ENCODE measurements at regions not wholly inside any gene's neighbourhood (a gene's known extent, or its start where the extent isn't known, plus 50 kb on each side); places are given as distances from the start of the nearest gene placed in this dataset.
"Not testable (repeated sequence)": the region's sequence is repeated elsewhere in the genome, so short reads cannot be mapped to it uniquely, and the experiment has no call there.

DNA sequence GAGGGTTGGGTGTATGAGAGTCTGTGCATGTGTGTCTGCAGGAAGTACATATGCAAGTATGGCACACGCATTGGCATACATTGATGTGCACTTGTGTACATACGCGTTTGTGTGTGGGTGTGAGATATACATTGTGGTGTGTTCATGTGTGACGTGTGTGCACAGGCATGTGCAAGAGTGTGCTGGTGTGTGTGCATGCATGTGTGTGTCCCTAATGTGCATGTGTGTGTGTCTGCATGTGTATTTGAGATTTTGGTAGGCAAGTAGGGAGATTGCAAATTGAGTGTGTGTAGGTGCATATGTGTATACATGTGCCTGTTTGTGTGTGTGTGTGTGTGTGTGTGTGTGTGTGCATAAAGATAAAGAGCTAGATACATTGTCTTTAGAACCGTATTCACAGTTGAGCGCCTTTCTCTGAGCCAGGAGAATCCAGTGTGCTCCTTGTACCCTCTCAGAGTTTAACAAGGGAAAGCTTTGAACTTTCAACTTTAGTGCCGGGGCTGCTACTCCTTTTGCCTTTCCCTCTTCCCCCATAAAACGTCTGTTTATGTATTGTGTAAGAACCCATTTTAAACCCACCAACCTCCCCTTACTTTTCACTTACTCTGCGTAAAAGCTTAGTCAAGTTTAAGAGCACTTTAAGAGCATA is 152.4 kb upstream of the CHL1 start:
- CTCF ChIA-PET: no interaction called here
- DNase-seq (ENCODE audit: low spot score): no peak
- TF ChIP-seq, protein P1, sequence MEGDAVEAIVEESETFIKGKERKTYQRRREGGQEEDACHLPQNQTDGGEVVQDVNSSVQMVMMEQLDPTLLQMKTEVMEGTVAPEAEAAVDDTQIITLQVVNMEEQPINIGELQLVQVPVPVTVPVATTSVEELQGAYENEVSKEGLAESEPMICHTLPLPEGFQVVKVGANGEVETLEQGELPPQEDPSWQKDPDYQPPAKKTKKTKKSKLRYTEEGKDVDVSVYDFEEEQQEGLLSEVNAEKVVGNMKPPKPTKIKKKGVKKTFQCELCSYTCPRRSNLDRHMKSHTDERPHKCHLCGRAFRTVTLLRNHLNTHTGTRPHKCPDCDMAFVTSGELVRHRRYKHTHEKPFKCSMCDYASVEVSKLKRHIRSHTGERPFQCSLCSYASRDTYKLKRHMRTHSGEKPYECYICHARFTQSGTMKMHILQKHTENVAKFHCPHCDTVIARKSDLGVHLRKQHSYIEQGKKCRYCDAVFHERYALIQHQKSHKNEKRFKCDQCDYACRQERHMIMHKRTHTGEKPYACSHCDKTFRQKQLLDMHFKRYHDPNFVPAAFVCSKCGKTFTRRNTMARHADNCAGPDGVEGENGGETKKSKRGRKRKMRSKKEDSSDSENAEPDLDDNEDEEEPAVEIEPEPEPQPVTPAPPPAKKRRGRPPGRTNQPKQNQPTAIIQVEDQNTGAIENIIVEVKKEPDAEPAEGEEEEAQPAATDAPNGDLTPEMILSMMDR (conservative IDR thresholded peaks at IDR 0.05; ENCODE audit: low read depth): no peak
- POLR2A ChIA-PET (ENCODE audit: low non-redundant PET): no interaction called here
- H3K27ac ChIP-seq: no peak overlapping the region

DNA sequence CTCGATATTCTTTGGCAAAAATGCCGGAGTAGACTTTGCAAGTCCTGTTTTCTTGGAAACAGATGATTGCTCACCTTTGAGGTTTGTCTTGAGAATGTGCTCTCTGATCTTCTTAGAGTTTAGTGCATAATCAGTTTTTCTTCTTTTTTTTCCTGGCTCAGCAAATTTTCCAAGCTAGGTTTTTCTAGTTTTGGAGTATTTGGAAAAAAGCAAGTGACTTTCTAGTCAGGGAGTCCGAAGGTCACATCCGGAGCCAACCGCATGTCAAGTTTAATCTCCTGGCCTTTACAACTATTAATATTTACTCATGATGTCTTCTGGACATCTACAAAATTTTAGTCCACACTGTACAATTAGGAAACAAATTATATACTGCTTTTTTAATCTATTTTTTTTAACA is 151.6 kb upstream of the CHL1 start:
- CTCF ChIA-PET; POLR2A ChIA-PET (ENCODE audit: low non-redundant PET); DNase-seq (ENCODE audit: low spot score); H3K27ac ChIP-seq: not testable (repeated sequence)

DNA sequence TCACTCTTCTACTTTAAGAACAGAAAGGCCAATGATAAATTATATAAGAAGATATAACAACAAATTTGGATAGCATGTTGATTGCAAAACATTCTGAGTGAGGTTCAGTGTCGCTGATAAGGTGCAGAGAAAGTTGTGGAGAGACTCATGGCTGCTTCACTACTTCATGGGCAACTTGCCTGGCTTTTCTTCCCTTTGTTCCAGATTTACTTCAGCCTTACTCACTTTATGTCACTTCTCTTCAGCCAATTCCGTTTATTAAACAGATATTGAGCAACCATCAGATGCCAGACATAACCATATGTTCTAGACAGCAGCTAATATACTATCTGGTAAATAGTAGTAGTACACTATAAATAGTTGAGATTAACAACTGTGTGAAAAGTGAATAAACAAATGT is 150.0 kb upstream of the CHL1 start:
- no peak overlapping the region for H3K27ac ChIP-seq
- ChIA-PET POLR2A (ENCODE audit: low non-redundant PET) (no interaction called here), CTCF (no interaction called here)
- DNase-seq (ENCODE audit: low spot score): no peak
- TF ChIP-seq, protein P1 (conservative IDR thresholded peaks at IDR 0.05; ENCODE audit: low read depth): no peak

DNA sequence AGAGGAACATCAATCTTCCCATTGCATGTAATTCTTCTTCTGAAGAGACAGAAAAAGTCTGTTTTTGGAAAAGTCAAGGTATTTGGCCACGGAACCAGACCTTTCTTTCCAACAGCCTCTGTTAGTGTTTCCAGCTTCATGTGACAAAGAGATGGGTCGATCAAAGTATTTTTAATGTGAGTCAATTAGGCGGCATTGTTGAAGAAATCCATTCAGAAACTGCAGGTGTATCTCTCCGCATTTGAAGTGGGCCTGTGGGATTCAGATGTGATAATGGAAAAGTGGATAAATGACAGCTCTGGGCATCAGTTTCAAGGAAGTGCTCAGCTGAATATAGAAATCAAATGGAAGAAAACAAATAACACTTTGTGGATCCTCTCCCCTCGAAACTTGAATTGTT is 143.1 kb upstream of the CHL1 start:
- CTCF ChIA-PET; POLR2A ChIA-PET (ENCODE audit: low non-redundant PET); H3K27ac ChIP-seq; DNase-seq (ENCODE audit: low spot score): not testable (repeated sequence)

DNA sequence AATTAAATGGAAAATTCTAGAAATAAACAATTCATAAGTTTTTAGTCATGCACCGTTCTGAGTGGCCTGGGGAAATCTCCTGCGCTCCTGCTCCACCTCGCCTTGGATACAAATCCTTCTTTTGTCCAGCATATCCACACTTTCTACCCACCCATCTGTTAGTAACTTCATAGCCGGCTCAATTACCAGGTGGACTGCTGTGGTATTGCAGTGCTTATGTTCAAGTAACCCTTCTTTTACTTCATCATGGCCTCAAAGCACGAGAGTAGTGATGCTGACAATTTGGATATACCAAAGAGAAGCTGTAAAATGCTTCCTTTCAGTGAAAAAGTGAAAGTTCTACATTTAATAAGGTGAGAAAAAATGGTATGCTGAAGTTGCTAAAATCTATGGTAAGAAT is 142.3 kb upstream of the CHL1 start:
- H3K27ac ChIP-seq: no peak overlapping the region
- TF ChIP-seq, protein P1 (conservative IDR thresholded peaks at IDR 0.05; ENCODE audit: low read depth): no peak
- DNase-seq (ENCODE audit: low spot score): no peak
- ChIA-PET CTCF (no interaction called here), POLR2A (ENCODE audit: low non-redundant PET) (no interaction called here)

DNA sequence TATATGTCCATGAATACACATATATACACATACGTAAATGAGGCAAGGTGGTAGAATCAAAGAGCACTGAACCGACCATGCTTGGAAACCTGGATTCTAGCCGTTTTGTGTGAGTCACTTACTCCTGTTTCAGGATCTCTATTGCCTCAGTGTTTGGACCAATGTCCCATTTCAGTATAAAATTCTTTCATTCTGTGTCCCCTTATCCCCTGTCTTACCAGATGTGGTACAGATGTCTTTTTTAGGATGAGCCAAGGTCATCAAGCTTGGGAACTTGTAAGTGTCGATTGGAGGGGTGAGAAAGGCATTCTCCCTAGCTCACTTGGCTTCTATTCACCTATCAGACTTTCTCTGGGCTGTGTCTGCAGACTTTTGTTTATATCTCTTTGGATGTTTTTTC is 139.9 kb upstream of the CHL1 start:
- no peak overlapping the region for H3K27ac ChIP-seq
- TF ChIP-seq, protein P1 (conservative IDR thresholded peaks at IDR 0.05; ENCODE audit: low read depth): no peak
- DNase-seq (ENCODE audit: low spot score): no peak
- ChIA-PET CTCF (no interaction called here), POLR2A (ENCODE audit: low non-redundant PET) (no interaction called here)

DNA sequence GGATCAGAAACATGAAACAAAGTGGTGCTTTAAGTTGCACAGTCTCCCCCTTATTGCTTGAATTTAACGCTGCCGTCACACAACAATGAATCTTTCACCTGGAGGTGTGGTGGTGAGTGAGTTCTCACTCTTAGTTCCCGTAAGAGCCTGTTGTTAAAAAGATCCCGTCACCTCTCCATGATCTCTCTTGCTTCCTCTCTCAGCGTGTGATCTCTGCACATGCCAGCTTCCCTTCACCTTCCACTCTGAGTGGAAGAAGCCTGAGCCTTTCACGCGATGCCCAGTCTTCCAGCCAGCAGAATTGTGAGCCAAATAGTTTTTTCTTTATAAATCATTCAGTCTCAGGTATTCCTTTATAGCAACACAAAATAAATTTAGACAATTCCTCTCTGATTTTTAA is 136.7 kb upstream of the CHL1 start:
- TF ChIP-seq, protein P1 (conservative IDR thresholded peaks at IDR 0.05; ENCODE audit: low read depth): no peak
- H3K27ac ChIP-seq: no peak overlapping the region
- ChIA-PET POLR2A (ENCODE audit: low non-redundant PET) (no interaction called here), CTCF (no interaction called here)
- DNase-seq (ENCODE audit: low spot score): no peak

All from RWPE1 (cell line).